ENCODE measurements at regions not wholly inside any gene's neighbourhood (a gene's known extent, or its start where the extent isn't known, plus 50 kb on each side); places are given as distances from the start of the nearest gene placed in this dataset.

DNA sequence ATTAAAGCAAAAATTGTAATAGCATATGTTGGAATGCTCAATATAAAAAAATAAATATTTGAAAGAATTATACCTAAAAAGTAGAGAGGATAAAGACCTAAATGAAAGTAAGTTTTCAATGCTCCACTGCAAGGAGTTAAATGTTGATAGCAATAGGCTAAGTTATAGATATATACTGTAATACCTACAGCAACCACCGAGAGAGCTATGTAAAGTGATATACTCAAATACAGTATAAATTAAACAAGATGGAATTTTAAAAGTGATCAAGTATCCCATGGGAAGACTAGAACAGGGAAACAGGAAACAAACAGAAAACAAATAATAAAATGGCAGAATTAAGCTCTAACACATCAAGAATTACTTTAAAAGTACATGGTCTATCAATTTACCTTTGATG lies 73.9 kb downstream of the CASP3 start:
- TF ChIP-seq, protein P1, sequence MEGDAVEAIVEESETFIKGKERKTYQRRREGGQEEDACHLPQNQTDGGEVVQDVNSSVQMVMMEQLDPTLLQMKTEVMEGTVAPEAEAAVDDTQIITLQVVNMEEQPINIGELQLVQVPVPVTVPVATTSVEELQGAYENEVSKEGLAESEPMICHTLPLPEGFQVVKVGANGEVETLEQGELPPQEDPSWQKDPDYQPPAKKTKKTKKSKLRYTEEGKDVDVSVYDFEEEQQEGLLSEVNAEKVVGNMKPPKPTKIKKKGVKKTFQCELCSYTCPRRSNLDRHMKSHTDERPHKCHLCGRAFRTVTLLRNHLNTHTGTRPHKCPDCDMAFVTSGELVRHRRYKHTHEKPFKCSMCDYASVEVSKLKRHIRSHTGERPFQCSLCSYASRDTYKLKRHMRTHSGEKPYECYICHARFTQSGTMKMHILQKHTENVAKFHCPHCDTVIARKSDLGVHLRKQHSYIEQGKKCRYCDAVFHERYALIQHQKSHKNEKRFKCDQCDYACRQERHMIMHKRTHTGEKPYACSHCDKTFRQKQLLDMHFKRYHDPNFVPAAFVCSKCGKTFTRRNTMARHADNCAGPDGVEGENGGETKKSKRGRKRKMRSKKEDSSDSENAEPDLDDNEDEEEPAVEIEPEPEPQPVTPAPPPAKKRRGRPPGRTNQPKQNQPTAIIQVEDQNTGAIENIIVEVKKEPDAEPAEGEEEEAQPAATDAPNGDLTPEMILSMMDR (tag by site-specific recombination; IDR thresholded peaks at IDR 0.05) = no peak
- no peak for TF ChIP-seq KLF10 (tag by site-specific recombination; IDR thresholded peaks at IDR 0.05)

Data from HEK293 (cell line).